Esophagus (tissue), 2 donors: ENCODE measurements at regions not wholly inside any gene's neighbourhood (a gene's known extent, or its start where the extent isn't known, plus 50 kb on each side); places are given as distances from the start of the nearest gene placed in this dataset.

ENCODE experiments used
- H3K27ac ChIP-seq, 2 donors: one replicate each; pipeline ENCODE4 v1.5.1; 2013; ENCODE audit warnings: low read depth in 2 of 2, mild to moderate bottlenecking in 2 of 2, inconsistent platforms in 1 of 2, low read length in 1 of 2, moderate library complexity in 1 of 2
- H3K27me3 ChIP-seq, 2 donors: one replicate each; pipeline ENCODE4 v1.6.1; 2013; ENCODE audit warnings: low read length in 2 of 2, control low read depth in 1 of 2, mild to moderate bottlenecking in 1 of 2; ENCODE audit not compliant: insufficient read depth in 2 of 2, control insufficient read depth in 1 of 2
- H3K36me3 ChIP-seq, 2 donors: one replicate each; pipeline ENCODE4 v1.6.1; 2013; ENCODE audit warnings: low read length in 1 of 2; ENCODE audit not compliant: control insufficient read depth in 2 of 2, insufficient read depth in 2 of 2
- H3K4me1 ChIP-seq, 2 donors: one replicate each; pipeline ENCODE4 v1.6.1; 2013; ENCODE audit warnings: low read length in 1 of 2; ENCODE audit not compliant: control insufficient read depth in 2 of 2, insufficient read depth in 2 of 2
- H3K4me3 ChIP-seq, 2 donors: one replicate each; pipeline ENCODE4 v1.5.1; 2013; ENCODE audit warnings: low read length in 2 of 2, mild to moderate bottlenecking in 2 of 2, low read depth in 1 of 2, moderate library complexity in 1 of 2
- H3K9me3 ChIP-seq, 2 donors: one replicate each; pipeline ENCODE4 v1.6.1; 2013; ENCODE audit warnings: mild to moderate bottlenecking in 2 of 2, low read depth in 1 of 2, low read length in 1 of 2, moderate library complexity in 1 of 2; ENCODE audit not compliant: control insufficient read depth in 2 of 2, insufficient read depth in 1 of 2
- WGBS, 2 donors: extraction: QIAGEN DNeasy Blood & Tissue Kit; methylation state at CpG; one replicate each; pipeline ENCODE4 v1.1.7; 2013; 5-methylcytosine and 5-hydroxymethylcytosine counted together
- donor health status: healthy with polysubstance abuse.
- donor health status: Bipolar disorder and iron deficiency.

DNA sequence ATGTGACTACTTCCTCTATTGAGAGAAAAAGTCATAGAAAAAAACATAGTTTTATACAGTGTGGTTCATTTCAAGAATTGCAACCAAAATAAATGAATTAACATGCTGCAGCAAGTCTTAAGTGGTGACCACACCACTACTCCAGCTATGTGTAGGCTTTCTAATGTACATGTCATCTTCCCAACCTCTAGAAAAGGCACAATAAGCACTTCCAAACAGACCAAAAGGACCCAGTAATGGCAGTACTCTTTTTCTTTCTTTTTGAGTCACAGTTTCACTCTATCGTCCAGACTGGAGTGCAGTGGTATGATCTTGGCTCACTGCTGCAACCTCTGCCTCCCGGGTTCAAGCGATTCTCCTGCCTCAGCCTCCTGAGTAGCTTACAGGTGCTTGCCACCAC, 219.3 kb upstream of the KBTBD8 start:
- 88 to 89% methylated on average over 3 of the region's 3 CpGs for WGBS, 2 donors
- no peaks in the 10 kb centered on the region for H3K4me1 ChIP-seq
- no peaks in the 10 kb centered on the region for H3K9me3 ChIP-seq
- no peak overlapping the region for H3K4me3 ChIP-seq
- no peak overlapping the region for H3K27ac ChIP-seq
- H3K36me3 ChIP-seq, result no peaks in the 10 kb centered on the region
- no peaks in the 10 kb centered on the region for H3K27me3 ChIP-seq

DNA sequence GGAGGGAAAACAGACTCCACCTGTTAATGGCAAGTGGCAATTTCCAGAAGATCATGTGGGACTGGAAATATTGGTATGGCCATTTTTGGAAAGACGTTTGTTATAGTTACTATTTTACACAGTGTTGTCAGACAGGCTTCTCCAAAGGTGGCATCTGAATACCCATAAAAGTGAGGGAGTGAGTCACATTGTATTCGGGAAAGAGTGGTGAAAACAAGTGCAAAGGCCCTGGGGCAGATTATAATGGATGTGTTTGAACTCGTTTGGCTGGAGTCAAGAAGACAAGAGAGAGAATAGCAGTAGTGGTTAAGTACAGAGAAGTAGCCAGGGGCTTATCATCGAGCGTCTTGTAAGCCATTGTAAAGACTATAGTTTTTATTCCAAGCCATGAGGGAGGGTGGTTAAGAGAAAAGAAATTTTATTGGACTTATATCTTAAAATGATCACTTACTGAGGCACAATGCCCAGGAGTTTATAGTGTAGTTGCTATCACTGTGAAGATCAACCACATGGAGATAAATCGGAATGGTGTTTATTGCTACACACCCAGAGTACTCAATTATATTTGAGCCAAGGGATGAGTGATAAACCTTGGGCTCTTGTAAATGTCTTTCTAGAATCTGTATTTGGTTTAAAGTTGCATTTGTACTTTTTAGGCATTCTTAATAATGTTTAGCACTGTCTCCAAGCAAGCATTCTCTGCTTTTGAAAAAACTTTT, 212.8 kb upstream of the KBTBD8 start:
- H3K4me3 ChIP-seq, result no peak overlapping the region
- H3K9me3 ChIP-seq, result no peaks in the 10 kb centered on the region
- H3K4me1 ChIP-seq, result no peaks in the 10 kb centered on the region
- 56 to 66% methylated on average over 6 of the region's 6 CpGs for WGBS, 2 donors
- H3K36me3 ChIP-seq, result no peaks in the 10 kb centered on the region
- no peaks in the 10 kb centered on the region for H3K27me3 ChIP-seq
- H3K27ac ChIP-seq, result no peak overlapping the region

DNA sequence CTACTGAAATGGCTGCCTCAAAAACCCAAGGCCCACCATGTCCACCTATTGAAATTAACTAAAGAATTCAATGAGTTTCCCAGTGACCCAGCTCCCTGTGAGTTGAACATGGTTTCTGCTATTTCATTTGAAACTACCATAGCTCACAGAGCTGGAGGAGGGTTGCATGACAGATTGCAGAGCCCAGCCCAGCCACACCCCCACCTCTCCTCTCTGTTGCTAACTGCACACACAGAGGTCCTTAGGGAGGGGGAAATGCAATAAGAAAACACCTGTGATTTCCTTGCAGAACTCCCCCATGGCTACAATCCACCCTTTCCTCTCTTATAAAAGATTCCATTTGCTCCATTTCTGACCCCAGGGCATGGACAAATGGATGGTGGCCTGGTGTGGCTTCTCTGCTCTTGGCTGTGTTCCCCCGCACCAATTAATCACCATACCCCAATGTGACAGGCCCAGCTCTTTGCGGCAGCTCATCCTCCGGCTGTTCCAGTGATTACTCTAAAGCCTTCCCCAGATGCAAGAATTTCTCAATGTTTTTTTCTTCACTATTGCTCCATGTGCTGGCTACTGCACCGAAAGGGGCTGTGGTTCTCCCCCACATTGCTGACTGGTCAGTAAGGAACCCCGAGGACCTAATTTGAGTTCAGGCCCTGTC, 208.4 kb upstream of the KBTBD8 start:
- H3K36me3 ChIP-seq, result no peaks in the 10 kb centered on the region
- H3K27ac ChIP-seq, result no peak overlapping the region
- H3K4me1 ChIP-seq, result no peaks in the 10 kb centered on the region
- no peak overlapping the region for H3K4me3 ChIP-seq
- 53 to 77% methylated on average over 5 of the region's 5 CpGs for WGBS, 2 donors
- H3K9me3 ChIP-seq, result no peaks in the 10 kb centered on the region
- no peaks in the 10 kb centered on the region for H3K27me3 ChIP-seq

DNA sequence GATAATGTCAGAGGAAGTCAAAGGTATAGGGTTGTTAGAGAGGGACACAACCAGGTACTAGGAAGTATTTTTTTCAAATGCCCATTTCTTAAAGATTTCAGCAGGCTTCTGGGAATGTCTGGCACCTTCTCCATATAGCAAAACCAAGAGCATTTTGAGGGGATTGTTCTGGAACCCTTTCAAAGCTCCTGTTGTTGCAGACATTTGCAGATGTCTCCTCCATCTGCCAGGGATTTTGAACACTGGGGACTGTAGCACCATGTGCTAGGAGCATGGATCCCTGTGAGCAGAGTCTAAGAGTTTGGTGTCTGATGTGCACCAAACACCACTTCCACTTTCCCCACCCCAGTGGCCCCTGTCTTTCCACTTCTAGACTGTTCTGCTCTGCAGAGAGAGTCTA, 206.0 kb upstream of the KBTBD8 start:
- H3K4me1 ChIP-seq, result no peaks in the 10 kb centered on the region
- H3K4me3 ChIP-seq, result no peak overlapping the region
- H3K27me3 ChIP-seq, result no peaks in the 10 kb centered on the region
- no peaks in the 10 kb centered on the region for H3K36me3 ChIP-seq
- H3K27ac ChIP-seq, result no peak overlapping the region
- H3K9me3 ChIP-seq, result no peaks in the 10 kb centered on the region

DNA sequence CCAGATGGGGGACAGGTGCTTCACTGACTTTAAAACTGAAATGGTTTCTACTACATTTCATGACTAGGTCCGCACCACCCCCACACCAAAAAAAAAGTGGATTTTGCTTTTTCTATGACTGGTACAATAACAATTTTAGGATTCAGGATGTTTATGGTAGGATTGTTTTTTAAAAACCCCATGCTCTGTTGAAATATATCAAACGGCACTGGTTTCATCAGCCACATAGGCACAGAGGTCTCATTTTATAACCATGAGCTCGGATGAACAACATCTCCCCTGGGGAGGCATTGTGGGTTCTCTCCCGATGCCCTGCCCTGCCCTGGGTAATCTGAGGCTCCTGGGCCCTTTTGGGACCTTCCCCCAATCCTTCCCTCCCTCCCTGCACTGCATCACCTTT, 202.7 kb upstream of the KBTBD8 start:
- no peak overlapping the region for H3K4me3 ChIP-seq
- no peaks in the 10 kb centered on the region for H3K27me3 ChIP-seq
- WGBS, 2 donors, result 75 to 83% methylated on average over 4 of the region's 4 CpGs
- no peak overlapping the region for H3K27ac ChIP-seq
- no peaks in the 10 kb centered on the region for H3K9me3 ChIP-seq
- H3K4me1 ChIP-seq, result no peaks in the 10 kb centered on the region
- no peaks in the 10 kb centered on the region for H3K36me3 ChIP-seq

GRCh38 chr3:66796343-66796742, 201.8 kb upstream of the KBTBD8 start:
- Histone ChIP-seq H3K27ac (no peak overlapping the region), H3K4me1 (no peaks in the 10 kb centered on the region), H3K27me3 (no peaks in the 10 kb centered on the region), H3K4me3 (no peak overlapping the region), H3K36me3 (no peaks in the 10 kb centered on the region), H3K9me3 (no peaks in the 10 kb centered on the region)
- 90 to 95% methylated on average over 1 of the region's 1 CpG for WGBS, 2 donors

DNA sequence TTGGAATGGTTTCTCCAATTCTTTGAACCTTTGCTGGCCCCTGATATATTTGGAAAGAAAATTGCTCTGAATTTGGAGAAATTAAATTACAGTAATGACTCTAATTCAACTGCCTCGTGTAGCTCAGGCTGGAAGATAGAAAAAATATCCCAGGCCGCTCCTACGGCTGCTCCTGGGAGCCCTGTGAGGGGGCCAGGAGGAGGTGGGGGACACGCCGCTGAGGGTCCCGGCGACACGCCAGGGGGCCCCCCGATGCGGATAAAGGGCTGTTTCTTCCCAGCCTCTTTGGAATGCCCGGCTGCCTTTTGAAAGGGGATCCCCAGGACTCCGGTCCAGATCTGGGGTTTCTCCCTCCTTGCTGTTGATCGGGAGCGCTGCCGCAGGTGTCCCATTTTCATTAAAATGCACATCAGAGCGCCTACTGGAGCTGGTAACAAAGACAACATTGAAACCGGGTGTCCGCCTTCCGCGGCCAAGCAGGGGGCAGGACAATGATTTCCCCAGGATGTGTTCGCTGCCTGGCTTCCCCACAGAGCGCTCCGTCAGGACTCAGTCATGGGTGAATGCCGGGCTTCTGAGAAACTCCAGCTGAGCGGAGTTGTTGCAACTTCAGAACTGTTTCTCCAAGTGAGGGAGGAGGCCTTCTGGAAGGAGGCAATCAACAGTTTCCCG, 200.1 kb upstream of the KBTBD8 start:
- Histone ChIP-seq H3K9me3 (no peaks in the 10 kb centered on the region), H3K27ac (no peak overlapping the region), H3K4me1 (no peaks in the 10 kb centered on the region), H3K4me3 (no peak overlapping the region), H3K36me3 (no peaks in the 10 kb centered on the region), H3K27me3 (no peaks in the 10 kb centered on the region)
- 41 to 53% methylated on average over 26 of the region's 26 CpGs for WGBS, 2 donors

DNA sequence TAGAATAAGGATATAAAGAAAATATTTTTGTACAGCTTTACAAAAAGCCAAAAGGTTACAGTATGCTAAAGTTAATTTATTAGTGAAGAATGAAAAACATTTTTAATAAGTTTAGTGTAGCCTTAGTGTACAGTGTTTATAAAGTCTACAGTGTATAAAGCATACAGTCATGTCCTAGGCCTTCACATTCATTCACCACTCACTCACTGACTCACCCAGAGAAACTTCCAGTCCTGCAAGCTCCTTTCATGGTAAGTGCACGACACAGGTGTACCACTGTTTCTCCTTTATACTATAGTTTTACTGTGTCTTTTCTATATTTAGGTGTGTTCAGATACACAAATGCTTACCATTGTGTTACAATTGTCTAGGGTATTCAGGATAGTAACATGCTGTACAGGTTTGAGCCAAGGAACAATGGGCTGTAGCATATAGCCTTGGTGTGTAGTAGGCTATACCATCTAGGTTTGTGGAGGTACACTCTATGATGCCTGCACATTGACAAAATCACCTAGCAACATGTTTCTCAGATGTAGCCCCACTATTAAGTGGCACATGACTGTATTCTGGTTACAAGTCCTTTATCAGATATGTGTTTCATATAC, 197.1 kb upstream of the KBTBD8 start:
- no peaks in the 10 kb centered on the region for H3K27me3 ChIP-seq
- no peaks in the 10 kb centered on the region for H3K9me3 ChIP-seq
- H3K4me3 ChIP-seq, result no peak overlapping the region
- WGBS, 2 donors, result 69 to 76% methylated on average over 1 of the region's 1 CpG
- no peak overlapping the region for H3K27ac ChIP-seq
- H3K36me3 ChIP-seq, result no peaks in the 10 kb centered on the region
- no peaks in the 10 kb centered on the region for H3K4me1 ChIP-seq

GRCh38 chr3:66803206-66803605, 194.9 kb upstream of the KBTBD8 start:
- Histone ChIP-seq H3K4me3 (no peak overlapping the region), H3K27me3 (no peaks in the 10 kb centered on the region), H3K9me3 (no peaks in the 10 kb centered on the region), H3K27ac (no peak overlapping the region), H3K4me1 (no peaks in the 10 kb centered on the region), H3K36me3 (no peaks in the 10 kb centered on the region)
- WGBS, 2 donors, result 64 to 74% methylated on average over 2 of the region's 2 CpGs
